Vagina (tissue), 2 donors: ENCODE measurements at regions not wholly inside any gene's neighbourhood (a gene's known extent, or its start where the extent isn't known, plus 50 kb on each side); places are given as distances from the start of the nearest gene placed in this dataset.

Experiments
- CTCF ChIP-seq, 3 experiments: fragments of 450-650 bp in 2 of 3; fragments of 200-600 bp in 1 of 3; sonication (generic) in 1 of 3; IDR thresholded peaks; one replicate each; pipeline ENCODE4 v1.5.1; 2017 to 2019; ENCODE audit warnings: antibody characterized with exemption in 3 of 3, mild to moderate bottlenecking in 2 of 3, moderate library complexity in 2 of 3
- POLR2A ChIP-seq, 2 donors: fragments of 450-650 bp; IDR thresholded peaks; one replicate each; pipeline ENCODE4 v1.6.1; 2017; ENCODE audit warnings: antibody characterized with exemption in 2 of 2, mild to moderate bottlenecking in 2 of 2, moderate library complexity in 2 of 2
- POLR2AphosphoS5 ChIP-seq, 2 donors: sonication (generic); formaldehyde crosslinking; IDR thresholded peaks; one replicate each; pipeline ENCODE4 v1.9.0; 2017; ENCODE audit warnings: antibody characterized with exemption in 2 of 2, mild to moderate bottlenecking in 2 of 2, low read depth in 1 of 2; ENCODE audit not compliant: insufficient read depth in 1 of 2

- TF ChIP-seq CTCF (IDR thresholded peaks at IDR 0.05) (no peak), POLR2AphosphoS5 (IDR thresholded peaks at IDR 0.05; ENCODE audit: insufficient read depth in 1 of 2, low read depth in 1 of 2) (no peak), POLR2A (IDR thresholded peaks at IDR 0.05) (no peak)
Observed at GRCh38 chr18:55069497-55069896, 110.2 kb upstream of the CCDC68 start.
